GM18873 (cell line): ENCODE measurements at regions not wholly inside any gene's neighbourhood (a gene's known extent, or its start where the extent isn't known, plus 50 kb on each side); places are given as distances from the start of the nearest gene placed in this dataset.

ENCODE experiments used
- ATAC-seq: cut with Tn5 transposase; IDR thresholded peaks from one replicate; pipeline ENCODE4 v1.9.1; 2021; ENCODE audit warnings: mild to moderate bottlenecking, moderate library complexity, moderate number of reproducible peaks; ENCODE audit not compliant: unreplicated experiment, low FRiP score

DNA sequence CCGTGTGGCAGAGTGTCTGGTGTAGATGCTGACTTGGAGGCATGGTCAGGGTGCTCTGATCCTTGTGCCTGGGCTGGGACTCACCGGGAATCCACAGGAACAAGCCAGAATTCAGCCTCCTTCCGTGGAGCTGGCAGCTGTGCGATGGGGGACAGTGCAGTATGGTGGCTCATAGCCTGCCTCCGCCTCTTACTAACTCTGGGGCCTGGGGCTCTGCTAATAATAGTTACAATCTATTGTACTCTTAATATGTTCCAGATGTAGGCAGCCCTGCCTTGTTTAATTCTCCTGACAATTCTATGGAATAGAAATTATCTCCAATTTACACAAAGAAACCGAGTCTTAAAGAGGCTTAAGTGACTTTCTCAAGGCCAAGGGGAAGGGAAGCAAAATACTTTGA lies 77.6 kb downstream of the PCDH1 start:
- ATAC-seq = no peak

DNA sequence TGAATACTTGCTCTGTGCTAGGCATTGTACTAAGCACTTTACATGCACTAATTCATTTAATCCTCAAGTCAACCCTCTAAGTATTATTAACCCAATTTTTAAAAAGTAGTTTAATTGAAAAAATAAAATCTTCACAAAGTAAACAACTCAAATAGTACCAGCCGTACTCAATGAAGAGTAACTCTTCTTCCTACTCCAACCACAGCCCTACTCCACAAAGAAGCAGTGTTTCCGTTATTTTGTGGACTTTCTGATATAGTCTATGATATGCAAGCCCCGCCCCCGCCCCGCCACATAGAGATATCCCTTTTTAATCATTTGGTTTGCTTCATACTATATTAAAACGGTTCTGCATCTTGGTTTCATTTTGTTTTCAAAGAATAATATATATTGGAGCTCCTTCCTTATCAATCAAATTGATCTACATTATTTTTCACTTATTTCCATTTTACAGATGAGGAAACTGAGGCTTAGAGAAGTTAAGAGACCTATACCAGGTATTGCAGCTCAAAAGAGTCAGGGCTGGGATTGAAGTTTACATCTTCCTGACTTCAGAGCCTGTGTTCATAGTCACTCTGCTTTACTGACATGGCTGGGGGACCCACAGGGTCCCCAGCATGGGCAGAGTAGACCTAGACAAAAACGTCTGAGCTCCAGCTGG lies 78.6 kb downstream of the PCDH1 start:
- no peak for ATAC-seq

DNA sequence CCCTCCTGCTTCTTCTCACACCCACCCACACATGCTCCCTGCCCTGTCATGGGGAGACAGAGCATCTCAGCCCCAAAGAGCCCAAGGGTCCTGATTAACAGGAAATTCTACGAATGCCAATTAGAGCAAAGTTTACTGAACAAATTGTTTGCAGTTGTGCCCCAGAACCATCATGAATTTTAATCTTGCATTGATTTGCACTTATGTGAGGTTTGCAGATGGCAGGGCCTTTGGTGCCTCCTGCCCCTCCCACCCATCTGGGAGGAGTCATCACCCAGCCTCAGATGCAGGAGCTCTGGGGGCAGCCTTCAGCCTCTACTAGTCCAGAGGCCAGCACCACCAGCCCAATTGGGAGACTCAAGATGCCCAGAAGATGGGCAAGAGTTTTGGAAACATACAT lies 80.8 kb downstream of the PCDH1 start:
- ATAC-seq = no peak

DNA sequence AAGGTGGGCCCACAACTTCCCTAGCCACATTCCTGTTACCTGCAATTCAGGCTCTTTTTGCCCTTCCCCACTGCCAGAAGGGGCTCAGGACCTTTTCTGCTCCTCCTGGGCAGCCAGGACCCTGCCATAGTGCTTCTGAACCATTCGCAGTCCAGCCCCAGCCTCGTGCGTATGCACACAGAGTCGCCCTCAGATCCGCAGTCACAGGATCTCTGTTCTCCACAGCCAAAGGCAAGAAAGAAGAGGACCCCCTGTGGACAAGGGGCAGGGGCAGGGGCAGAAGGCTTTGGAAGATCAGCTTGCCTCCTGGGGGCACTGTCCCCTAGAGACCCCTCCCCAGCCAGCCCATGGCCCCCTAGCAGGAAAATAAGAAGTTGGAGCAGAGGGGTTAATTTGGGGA lies 82.8 kb downstream of the PCDH1 start:
- ATAC-seq = no peak

DNA sequence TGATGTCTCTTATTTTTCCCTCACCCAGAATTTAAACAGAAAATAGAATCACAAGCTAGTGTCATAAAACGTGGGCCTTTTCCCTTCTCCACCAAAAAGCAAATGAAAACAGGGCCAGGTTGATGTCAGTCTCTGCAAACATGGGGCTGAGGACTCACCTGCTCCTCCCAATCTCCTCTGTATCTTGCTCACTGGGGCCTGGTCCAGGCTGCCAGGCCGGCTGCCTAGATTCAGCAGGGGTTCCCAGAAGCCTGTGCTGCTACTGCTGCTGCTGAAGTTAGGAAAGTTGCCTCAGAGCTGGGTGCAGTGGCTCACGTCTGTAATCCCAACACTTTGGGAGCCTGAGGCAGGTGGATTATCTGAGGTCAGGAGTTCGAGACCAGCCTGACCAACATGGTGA lies 84.3 kb downstream of the PCDH1 start:
- ATAC-seq = no peak

DNA sequence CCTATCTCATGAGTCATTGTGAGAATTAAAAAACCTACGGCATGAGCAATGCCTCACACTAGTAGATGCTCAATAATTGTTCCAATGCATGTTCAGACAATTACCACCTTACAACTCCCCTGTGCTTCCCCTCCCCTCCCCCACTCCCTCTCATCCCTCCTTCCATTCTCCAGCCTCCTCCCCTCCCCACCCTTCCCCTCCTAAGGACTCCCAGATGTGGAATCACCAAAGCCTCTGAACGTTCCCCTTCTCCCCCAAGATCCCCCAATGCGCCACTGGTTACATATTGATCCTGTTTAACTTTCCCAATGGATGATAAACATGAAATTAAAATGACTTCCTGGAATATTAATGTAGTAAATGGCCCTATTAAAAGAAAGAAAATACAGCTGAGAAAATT lies 84.8 kb downstream of the PCDH1 start:
- ATAC-seq = no peak

DNA sequence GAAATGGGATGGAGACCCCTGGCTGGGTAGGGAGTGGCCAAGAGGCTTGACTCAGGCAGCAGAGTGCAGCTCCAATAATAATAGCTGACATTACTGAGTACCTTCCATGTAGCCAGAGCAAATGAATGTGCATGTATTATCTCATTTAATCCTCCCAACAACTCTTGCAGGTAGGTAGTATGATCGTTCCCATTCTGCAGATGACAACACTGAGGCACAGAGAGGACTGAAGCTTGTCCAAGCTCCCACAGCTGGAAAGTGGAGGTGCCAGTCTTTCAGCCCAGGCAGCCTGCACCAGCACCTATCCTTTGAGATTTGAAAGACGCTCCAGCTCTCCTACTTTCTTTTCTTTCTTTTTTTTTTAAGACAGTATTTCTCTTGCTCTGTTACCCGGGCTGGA lies 87.6 kb downstream of the PCDH1 start:
- ATAC-seq = no peak

DNA sequence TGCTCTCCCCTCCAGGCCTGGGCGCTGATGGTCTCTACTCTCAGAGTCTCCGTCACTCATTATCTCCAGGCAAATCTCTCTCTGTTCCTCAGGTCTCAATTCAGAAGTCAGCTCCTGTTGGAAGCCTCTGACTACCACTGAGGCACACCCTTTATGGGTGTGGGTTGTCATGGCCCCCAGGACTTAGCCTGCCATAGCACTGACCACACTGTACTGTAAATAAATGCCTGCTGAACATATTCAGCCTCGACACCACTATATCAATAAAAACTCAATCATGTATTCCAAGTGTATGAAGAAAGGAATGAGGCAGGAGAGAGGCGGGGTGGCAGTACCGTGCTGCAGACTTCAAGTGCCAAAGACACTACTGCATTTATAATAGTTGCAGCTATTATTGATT lies 88.9 kb downstream of the PCDH1 start:
- no peak for ATAC-seq

DNA sequence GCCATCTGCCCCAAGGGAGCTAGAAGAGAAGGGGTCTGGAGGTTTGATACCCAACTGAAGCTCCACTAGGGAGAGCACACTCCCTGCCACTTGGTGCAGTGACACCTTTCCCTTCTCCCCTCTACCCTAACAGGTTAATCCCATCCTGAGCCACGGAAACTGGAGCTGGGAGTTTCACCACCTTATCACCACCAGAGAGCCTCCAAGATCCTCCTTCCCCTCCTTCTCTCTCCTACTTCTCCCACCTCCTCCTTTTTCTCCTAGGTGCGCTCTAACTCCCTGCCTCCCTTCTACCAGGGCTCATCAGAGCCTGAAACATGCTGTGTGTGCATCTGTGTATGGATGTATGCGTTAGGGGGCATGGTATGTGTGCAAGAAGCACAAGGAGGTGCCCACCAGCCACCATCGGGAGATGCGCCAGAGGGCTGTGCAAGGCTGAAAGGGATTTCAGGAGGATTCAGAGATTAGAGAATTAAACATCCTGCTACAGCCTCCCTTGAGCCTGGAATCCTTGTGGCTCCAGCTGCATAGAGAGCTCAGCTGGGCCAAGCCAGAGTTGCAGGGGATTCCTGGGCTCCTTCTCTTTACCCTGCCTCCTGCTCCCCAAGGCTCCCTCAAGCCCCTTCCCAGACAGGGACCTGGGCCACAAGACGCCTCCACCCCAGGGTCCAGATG lies 89.8 kb downstream of the PCDH1 start:
- no peak for ATAC-seq

DNA sequence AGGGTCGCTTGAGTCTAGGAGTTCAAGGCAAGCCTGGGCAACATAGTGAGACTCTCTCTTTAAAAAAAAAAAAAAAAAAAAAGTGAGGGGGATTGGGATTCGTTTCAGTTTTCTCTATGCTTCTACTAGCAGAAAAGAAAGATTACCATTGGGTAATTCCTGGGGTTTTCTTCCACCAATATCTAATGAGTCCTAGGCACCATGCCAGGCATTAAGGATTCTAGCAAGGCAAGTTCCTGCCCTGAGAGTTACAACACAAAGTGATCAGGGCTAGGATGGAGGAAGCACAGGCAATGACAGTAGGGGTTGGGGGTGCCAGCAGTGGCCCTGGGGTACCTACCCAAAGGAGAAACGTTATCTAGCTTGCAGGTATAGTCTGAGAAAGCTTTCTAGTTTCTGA lies 90.8 kb downstream of the PCDH1 start:
- ATAC-seq = no peak

DNA sequence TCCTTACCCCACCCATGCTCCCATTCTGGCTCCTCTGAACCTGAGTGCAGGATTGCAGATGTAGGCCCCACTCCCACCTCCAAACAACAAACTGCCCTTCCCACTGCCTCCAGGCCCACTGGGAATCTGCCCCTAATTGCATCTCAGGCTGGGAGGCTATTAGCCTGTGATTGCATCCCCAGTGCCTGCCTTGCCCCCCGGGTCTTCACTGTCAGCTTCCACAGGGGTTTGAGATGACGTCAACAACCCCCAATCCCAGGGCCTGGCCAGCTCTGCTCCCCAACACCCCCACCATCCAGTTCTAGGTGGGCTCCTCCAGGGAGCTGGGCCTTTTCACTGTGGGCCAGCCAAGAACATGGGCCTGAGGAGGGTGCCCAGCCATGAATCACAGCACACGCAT lies 91.5 kb downstream of the PCDH1 start:
- no peak for ATAC-seq

DNA sequence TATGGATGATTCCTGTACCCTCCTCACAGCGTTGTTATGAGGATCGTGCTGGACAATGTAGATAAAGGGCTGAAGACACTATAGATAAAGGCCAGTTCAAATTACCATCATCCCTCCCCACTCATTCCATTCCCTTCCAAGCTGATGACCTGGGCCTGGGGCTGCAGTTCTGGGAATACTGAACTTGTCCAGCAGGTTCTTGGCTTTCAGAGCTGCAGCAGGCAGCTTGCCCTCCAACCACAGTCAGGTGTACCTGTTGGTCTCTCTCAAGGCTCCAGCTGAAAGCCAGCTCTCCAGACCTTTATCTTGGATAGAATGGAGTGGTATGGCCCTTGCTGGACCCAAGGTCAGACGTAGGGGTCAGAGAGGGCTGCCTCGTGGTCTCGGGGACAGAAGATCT lies 92.5 kb downstream of the PCDH1 start:
- no peak for ATAC-seq

DNA sequence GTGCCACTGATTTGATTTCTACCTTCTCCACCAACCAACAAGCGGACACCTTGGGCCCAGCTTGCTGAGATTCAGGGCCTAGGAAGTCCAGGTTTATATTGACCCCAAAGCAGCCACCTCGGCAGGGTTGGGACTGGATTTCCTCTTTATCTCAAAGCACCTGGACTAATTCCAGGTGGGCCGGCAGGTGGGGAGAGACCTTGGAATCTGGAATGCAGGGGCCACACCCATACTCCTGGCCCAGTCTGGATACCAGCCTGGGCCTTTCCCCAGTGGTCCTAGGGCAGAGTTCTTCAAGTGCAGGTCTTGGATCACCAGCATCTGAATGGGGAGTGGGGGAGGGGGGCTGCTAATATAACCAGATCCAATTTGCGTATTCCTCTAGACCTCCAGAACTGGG lies 93.1 kb downstream of the PCDH1 start:
- ATAC-seq = no peak

DNA sequence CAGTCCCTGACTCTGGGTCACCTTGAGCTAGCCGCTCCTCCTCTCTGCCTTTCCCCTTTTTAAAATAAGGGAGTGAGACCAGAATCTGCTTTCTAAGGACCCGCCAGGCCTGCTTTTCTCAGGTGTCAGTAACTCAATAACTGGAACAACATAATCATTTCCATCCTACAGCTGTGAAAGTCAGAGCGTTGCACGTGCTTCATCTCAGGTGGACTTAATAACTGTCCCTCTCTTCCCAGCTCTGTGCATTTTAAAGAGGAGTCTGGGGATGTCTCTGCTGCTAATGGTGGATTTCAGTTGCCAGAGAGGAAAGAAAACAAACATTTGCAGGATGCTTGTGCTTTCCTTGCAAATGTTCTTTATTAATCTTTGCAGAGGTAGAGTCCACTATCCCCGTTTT lies 93.7 kb downstream of the PCDH1 start:
- ATAC-seq = no peak

DNA sequence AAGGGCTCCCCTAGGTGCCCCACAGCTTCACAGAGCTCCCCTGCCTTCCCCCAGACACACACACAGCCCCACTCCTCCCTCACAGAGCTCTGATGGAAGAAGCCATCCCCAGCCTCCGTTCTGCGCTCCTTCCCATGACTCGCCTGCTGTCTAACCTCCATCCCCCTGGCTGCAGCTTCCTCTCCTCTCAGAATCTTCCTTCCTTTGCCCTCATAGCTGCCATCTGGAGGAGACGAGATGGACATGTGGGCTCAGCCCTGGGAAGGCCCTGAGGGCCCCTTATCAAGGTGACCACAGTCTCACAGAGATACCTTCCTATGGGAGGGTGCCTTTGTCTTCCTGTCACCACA lies 94.3 kb downstream of the PCDH1 start:
- ATAC-seq = no peak

DNA sequence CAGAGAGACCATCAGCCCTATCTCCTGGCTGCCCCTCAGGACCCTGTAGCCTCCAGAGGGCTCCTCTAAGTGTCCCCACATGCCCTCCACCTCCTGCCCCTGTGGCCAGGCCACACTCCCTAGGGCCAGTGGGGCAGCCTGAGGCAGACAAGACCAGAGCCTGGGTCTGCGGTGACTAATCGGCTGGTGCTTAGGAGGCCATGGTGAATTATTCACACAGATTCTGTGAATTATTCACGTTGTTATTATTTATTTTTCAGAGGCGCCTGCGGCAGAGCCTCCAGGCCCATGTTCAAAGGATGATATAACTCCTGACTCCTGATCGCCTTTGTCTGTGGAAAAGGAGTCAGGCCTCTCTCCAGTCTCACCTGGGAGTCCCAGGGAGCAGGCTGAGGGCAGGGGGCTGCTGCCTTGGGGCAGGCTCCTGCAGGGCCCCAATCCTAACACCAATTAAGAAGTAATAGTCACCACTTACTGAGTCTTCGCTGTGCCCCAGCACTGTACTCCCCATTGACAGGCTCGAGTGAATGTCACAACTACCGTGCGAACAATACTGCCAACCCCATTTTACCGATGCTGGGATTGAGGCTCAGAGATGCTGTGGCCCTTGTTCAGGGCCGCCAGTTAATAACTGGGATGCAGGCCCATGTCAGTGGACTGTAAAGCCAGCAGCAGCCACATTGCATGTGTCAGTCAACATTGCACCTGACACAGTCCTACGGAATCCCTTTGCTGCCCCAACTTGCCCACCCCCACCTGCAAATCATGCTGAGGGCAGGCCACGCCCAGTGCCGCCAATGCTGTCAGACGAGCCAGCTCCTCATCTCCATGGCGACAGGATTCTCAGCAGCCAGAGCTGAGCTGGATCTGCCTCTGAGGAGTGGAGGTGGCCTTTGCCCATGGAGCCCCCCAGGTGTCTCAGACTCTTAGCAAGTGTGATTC lies 94.9 kb downstream of the PCDH1 start:
- ATAC-seq = no peak

DNA sequence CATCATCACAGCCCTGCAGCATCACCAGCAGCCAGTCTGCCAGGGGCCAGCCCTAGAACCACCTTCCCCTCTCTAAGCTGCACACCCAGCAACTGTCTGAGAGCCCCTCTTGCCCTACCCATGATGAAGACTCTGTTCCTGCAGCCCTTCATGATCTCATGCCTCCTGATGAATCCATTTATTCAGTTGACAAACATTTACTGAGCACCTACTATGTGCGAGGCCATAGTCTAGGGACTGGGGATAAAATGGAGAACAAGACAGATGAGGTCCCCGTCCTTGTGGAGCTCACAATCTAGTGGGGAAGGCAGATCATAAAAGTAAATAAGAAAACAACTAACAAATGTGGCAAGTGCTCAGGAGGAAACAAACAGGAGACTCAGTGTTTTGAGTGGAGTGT lies 96.3 kb downstream of the PCDH1 start:
- ATAC-seq = no peak

DNA sequence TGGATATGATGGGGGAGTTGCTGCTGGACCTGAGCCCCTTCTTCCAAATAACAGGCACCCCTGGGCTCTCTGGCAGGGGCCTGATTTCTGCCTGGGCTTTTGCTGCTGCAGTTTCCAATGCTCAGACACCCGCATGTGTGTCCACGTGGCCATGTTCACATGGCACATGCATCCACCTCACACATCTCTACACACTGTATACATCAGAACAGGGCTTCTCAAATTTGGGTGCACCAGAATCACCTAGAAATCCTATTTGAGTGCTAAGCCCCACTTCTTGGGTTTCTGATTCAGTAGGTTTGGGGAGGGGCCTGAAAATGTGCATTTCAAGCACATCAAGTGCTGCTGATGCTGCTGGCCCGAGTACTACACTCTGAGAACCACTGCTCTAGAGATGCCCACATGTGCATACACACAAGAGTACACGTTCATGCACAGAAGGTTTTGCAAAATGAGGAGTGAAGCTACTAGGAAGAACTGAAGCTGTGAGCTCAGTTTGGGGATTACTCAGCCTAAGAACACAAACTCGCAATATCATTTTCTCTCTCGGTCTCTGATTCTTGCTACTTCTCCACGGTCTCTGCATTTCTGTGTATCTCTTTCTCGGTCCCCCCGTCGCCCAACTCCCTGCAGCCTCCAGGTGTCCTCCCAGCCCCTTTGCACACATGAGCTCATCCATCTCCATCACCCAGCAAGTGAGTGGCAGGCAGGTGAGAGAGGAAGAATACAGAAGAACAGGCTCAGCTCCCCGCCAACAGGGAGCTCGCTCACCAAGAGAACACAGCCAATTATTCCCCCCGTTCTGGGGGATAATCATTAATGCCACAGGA lies 97.0 kb downstream of the PCDH1 start:
- no peak for ATAC-seq

DNA sequence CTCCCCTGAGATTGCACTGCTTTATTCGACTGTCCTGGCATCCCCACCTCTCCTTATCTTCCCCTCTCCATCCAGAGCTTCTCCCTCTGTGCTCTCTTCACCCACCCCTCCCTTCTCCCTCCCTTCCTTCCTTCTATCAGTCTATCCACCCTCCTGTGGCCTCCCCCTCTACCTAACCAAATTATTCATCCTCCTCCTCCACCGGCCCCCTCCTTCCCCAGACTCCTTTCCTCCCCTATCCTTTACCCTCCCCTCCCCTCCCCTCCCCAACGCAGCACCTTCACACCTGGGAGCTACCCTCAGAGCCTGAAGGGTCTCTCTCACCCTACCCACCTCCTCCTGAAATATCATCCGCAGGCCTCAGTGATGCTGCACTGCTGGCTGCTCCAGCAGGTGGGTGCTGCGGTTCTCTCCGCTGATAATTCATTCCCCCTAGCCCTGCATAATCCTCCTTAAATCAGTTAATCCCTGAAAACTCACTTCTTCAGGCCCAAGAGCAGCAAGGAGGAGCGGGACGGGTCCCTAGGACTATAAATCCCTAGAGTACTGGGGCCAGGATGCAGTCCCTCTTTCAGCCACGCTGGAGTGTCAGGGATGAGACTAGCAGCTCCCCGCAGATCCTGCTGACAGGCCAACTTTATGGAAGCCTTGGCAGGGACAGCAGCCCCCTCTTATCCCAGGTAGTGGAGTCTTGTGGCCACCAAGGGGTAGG lies 97.8 kb downstream of the PCDH1 start:
- no peak for ATAC-seq

DNA sequence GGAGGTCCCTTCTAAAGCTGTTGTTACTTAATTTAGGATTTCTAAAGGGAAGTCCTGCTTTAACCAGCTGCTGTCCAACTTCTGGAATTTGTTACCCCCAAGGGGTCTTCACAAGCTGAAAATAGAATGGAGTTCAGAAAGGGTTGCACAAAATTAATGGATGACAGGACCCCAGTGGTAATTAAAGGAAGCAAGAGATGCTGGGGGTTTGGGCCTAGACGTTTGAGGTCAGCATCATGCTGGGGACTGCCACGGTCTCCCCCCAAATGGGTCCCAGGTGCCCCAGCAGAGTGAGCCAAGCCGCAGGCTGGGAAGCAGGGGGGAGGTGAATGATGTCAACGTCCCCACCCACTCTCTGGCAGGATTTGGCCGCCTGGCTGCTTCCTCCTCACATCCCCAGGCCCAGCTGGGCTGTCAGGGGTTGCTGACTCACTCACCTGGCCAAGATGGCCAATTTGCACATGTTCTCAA lies 97.5 kb upstream of the ARAP3 start:
- ATAC-seq = no peak
